GM12878 (cell line): ENCODE measurements at regions not wholly inside any gene's neighbourhood (a gene's known extent, or its start where the extent isn't known, plus 50 kb on each side); places are given as distances from the start of the nearest gene placed in this dataset.

Experiments
- CBX3 ChIP-seq: fragments of 200-600 bp; sonication (generic); IDR thresholded peaks from 2 replicates; pipeline ENCODE4 v1.6.1; 2016; ENCODE audit warnings: low read depth, borderline replicate concordance
- CREB1 ChIP-seq: IDR thresholded peaks from 2 replicates; pipeline ENCODE4 v1.6.1; 2012; ENCODE audit warnings: low read depth, mild to moderate bottlenecking, inconsistent platforms
- CREM ChIP-seq: IDR thresholded peaks from 2 replicates; pipeline ENCODE4 v1.6.1; 2014; ENCODE audit warnings: antibody characterized with exemption, low read depth
- ESRRA ChIP-seq: IDR thresholded peaks from 2 replicates; pipeline ENCODE4 v1.6.1; 2012; ENCODE audit warnings: mild to moderate bottlenecking, low read length, improper control_type of control experiment
- FOS ChIP-seq: IDR thresholded peaks from 3 replicates; pipeline ENCODE4 v1.6.1; 2011; ENCODE audit warnings: borderline replicate concordance; ENCODE audit not compliant: insufficient read length; ENCODE audit errors: extremely low read depth
- JUNB ChIP-seq: IDR thresholded peaks from 2 replicates; pipeline ENCODE4 v1.6.1; 2016; ENCODE audit warnings: antibody characterized with exemption, mild to moderate bottlenecking
- ZNF274 ChIP-seq: IDR thresholded peaks from one replicate; pipeline ENCODE4 v1.8.0; 2011; ENCODE audit not compliant: insufficient read length, insufficient read depth
- TF ChIP-seq, protein P1 (sequence below), 3 experiments: IDR thresholded peaks in 2 of 3; conservative IDR thresholded peaks in 1 of 3; 2 replicates each; pipeline ENCODE4 v1.5.1; 2011; ENCODE audit warnings: low read depth in 3 of 3, low read length in 3 of 3, mild to moderate bottlenecking in 3 of 3, control low read depth in 2 of 3, moderate library complexity in 2 of 3, inconsistent platforms in 1 of 3, mixed read lengths in 1 of 3; ENCODE audit not compliant: control insufficient read depth in 2 of 3, insufficient read depth in 1 of 3; ENCODE audit errors: extremely low read depth in 1 of 3
- TF ChIP-seq, protein P2 (sequence below): IDR thresholded peaks from 2 replicates; pipeline ENCODE4 v1.6.1; 2011; ENCODE audit warnings: borderline replicate concordance, low read depth, mild to moderate bottlenecking, moderate library complexity, mixed read lengths, low read length; ENCODE audit not compliant: insufficient read depth; ENCODE audit errors: extremely low read length

DNA sequence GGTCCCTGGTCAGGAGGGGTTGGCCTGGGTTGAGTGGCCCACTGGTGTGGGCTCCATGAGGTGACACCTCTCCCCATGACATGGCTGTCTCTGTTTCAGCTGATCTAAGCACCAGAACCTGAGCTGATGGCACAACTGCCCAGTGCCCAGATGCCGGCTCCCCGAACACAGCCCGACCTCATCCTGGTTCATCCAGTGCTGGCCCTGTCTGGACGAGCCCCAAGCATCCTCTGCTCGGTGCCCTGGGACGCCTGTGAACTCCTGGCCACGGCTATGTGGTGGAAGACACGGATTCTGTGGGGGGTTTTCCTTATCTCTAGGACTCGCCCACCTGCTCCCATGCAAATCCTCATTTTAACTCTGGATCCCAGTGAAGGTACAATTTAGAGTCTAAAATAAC is 389.2 kb downstream of the SHANK2 start:
- TF ChIP-seq JUNB (no peak), FOS (no peak), CREM (no peak), CBX3 (no peak), ESRRA (no peak), CREB1 (no peak), ZNF274 (no peak)
- TF ChIP-seq, protein P1, sequence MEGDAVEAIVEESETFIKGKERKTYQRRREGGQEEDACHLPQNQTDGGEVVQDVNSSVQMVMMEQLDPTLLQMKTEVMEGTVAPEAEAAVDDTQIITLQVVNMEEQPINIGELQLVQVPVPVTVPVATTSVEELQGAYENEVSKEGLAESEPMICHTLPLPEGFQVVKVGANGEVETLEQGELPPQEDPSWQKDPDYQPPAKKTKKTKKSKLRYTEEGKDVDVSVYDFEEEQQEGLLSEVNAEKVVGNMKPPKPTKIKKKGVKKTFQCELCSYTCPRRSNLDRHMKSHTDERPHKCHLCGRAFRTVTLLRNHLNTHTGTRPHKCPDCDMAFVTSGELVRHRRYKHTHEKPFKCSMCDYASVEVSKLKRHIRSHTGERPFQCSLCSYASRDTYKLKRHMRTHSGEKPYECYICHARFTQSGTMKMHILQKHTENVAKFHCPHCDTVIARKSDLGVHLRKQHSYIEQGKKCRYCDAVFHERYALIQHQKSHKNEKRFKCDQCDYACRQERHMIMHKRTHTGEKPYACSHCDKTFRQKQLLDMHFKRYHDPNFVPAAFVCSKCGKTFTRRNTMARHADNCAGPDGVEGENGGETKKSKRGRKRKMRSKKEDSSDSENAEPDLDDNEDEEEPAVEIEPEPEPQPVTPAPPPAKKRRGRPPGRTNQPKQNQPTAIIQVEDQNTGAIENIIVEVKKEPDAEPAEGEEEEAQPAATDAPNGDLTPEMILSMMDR (IDR thresholded peaks at IDR 0.05 in 2 of 3, conservative IDR thresholded peaks at IDR 0.05 in 1 of 3; ENCODE audit: control insufficient read depth in 2 of 3, extremely low read depth in 1 of 3, insufficient read depth in 1 of 3, low read depth in 3 of 3, low read length in 3 of 3): no peak
- TF ChIP-seq, protein P2, sequence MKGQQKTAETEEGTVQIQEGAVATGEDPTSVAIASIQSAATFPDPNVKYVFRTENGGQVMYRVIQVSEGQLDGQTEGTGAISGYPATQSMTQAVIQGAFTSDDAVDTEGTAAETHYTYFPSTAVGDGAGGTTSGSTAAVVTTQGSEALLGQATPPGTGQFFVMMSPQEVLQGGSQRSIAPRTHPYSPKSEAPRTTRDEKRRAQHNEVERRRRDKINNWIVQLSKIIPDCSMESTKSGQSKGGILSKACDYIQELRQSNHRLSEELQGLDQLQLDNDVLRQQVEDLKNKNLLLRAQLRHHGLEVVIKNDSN: no peak
